K562 (cell line): ENCODE measurements at regions not wholly inside any gene's neighbourhood (a gene's known extent, or its start where the extent isn't known, plus 50 kb on each side); places are given as distances from the start of the nearest gene placed in this dataset.

Experiments used
- ATAC-seq: fragments of 200-7000 bp; cut with Tn5 transposase; 3 replicates; pipeline ENCODE4 v1.9.1; 2020; ENCODE audit warnings: moderate library complexity
- BruUV-seq: library from RNA; stranded (reverse); fragments of 400-500 nt; replicated peaks from 2 replicates; lab custom pipeline; 2021; lab: Mats Ljungman, UMichigan
- CTCF ChIA-PET: fragments of 300-600 bp; formaldehyde crosslinking; extraction: SDS; loops from one replicate; lab custom pipeline; 2021; ENCODE audit warnings: low intra/inter-chr PET ratio; lab: Yijun Ruan, JAX
- POLR2A ChIA-PET: fragments of 300-600, 350-650 bp; sonication (Branson Sonifier 250); formaldehyde crosslinking; extraction: SDS; loops from one replicate; lab custom pipeline; 2021; ENCODE audit warnings: antibody characterized with exemption, inconsistent platforms; lab: Yijun Ruan, JAX
- DNase-seq, 4 experiments: peaks; one replicate each; pipeline versions ENCODE4 v3.0.0 to v3.0.0-alpha.2; 2011 to 2018; ENCODE audit warnings: low spot score in 3 of 4, mixed read lengths in 3 of 4; ENCODE audit errors: extremely low read depth in 1 of 4
- FAIRE-seq: peaks from 2 replicates; lab custom pipeline; 2011; peaks lifted over from hg19 to GRCh38; lab: Jason Lieb, UNC
- H2AFZ ChIP-seq: 2 replicates; pipeline ENCODE4 v1.6.0; 2011; ENCODE audit warnings: low read depth, low read length, control low read depth, inconsistent platforms
- H3K27ac ChIP-seq: fragments of 200-600 bp; 3 replicates; pipeline ENCODE4 v1.8.0; 2011; ENCODE audit warnings: low read depth, mild to moderate bottlenecking, control low read depth, inconsistent platforms, low read length, moderate library complexity, mixed read lengths; ENCODE audit errors: extremely low read depth
- H3K27me3 ChIP-seq, 2 experiments: fragments of 300-600 bp in 1 of 2; 2 replicates in 1 of 2; 3 replicates in 1 of 2; pipeline versions ENCODE4 v1.6.0 to v1.8.0; 2011; ENCODE audit warnings: inconsistent platforms in 2 of 2, low read length in 2 of 2, mild to moderate bottlenecking in 1 of 2, mixed read lengths in 1 of 2, moderate library complexity in 1 of 2; ENCODE audit not compliant: control insufficient read depth in 2 of 2, insufficient read depth in 2 of 2
- H3K36me3 ChIP-seq: fragments of 300-600 bp; 3 replicates; pipeline ENCODE4 v1.8.0; 2011; ENCODE audit warnings: mild to moderate bottlenecking, low read length, inconsistent platforms; ENCODE audit not compliant: control insufficient read depth, insufficient read depth
- H3K4me1 ChIP-seq, 2 experiments: fragments of 200-600 bp in 1 of 2; replicated peaks in 1 of 2; 2 replicates in 1 of 2; 3 replicates in 1 of 2; pipeline versions ENCODE4 v1.5.1 to v1.8.0; 2011; ENCODE audit warnings: inconsistent platforms in 2 of 2, low read length in 2 of 2, mild to moderate bottlenecking in 1 of 2, mixed read lengths in 1 of 2, moderate library complexity in 1 of 2; ENCODE audit not compliant: control insufficient read depth in 2 of 2, insufficient read depth in 2 of 2
- H3K4me2 ChIP-seq: 2 replicates; pipeline ENCODE4 v1.6.1; 2011; ENCODE audit warnings: low read length, control low read depth, inconsistent platforms, mixed read lengths; ENCODE audit not compliant: insufficient read depth
- H3K4me3 ChIP-seq: fragments of 200-600 bp; sonication (generic), shearing (Covaris generic); 2 replicates; pipeline ENCODE4 v1.5.1; 2016; ENCODE audit warnings: control low read depth, inconsistent platforms
- H3K79me2 ChIP-seq: fragments of 200-600 bp; 3 replicates; pipeline ENCODE4 v1.8.0; 2011; ENCODE audit warnings: low read length, inconsistent platforms; ENCODE audit not compliant: control insufficient read depth, insufficient read depth
- H3K9ac ChIP-seq, 2 experiments: 2 replicates each; pipeline versions ENCODE4 v1.6.0 to v1.6.1; 2011; ENCODE audit warnings: low read depth in 2 of 2, low read length in 2 of 2, control low read depth in 1 of 2, inconsistent platforms in 1 of 2, mild to moderate bottlenecking in 1 of 2, mixed read lengths in 1 of 2; ENCODE audit not compliant: insufficient read depth in 1 of 2
- H3K9me1 ChIP-seq: one replicate; pipeline ENCODE4 v1.6.0; 2011; ENCODE audit warnings: inconsistent platforms, mild to moderate bottlenecking, low read length, moderate library complexity; ENCODE audit not compliant: control insufficient read depth, insufficient read depth
- H3K9me3 ChIP-seq: replicated peaks from 2 replicates; pipeline ENCODE4 v1.5.1; 2011; ENCODE audit warnings: low read depth, low read length, inconsistent platforms; ENCODE audit not compliant: control insufficient read depth, insufficient read depth
- H4K20me1 ChIP-seq: replicated peaks from 2 replicates; pipeline ENCODE4 v1.6.1; 2011; ENCODE audit warnings: low read length, inconsistent platforms, mixed read lengths; ENCODE audit not compliant: control insufficient read depth, insufficient read depth
- BCOR ChIP-seq: fragments of 450-650 bp; IDR thresholded peaks from 2 replicates; pipeline ENCODE4 v1.6.1; 2016
- BHLHE40 ChIP-seq: IDR thresholded peaks from 2 replicates; pipeline ENCODE4 v1.6.1; 2011; ENCODE audit warnings: low read length, improper control_type of control experiment
- CHD1 ChIP-seq: fragments of 200-600 bp; sonication (generic); IDR thresholded peaks from one replicate; pipeline ENCODE4 v1.6.1; 2012; ENCODE audit warnings: mild to moderate bottlenecking, moderate library complexity, low read length, inconsistent platforms
- DACH1 ChIP-seq: fragments of 450-650 bp; IDR thresholded peaks from 2 replicates; pipeline ENCODE4 v1.6.1; 2018; ENCODE audit not compliant: partially characterized antibody
- DEAF1 ChIP-seq: fragments of 450-650 bp; formaldehyde crosslinking; IDR thresholded peaks from 2 replicates; pipeline ENCODE4 v1.4.0; 2020; ENCODE audit warnings: mild to moderate bottlenecking, moderate library complexity
- MBD2 ChIP-seq: sonication (generic); IDR thresholded peaks from 2 replicates; pipeline ENCODE4 v1.6.1; 2016; ENCODE audit warnings: low read depth, borderline replicate concordance
- MLLT1 ChIP-seq, 2 experiments: fragments of 450-650 bp; IDR thresholded peaks; 2 replicates each; pipeline ENCODE4 v1.6.1; 2016
- POLR2H ChIP-seq: IDR thresholded peaks from 2 replicates; pipeline ENCODE4 v1.6.1; 2016; ENCODE audit warnings: missing genetic modification characterization, low read depth, mild to moderate bottlenecking, control low read depth, missing compliant biosample characterization, moderate library complexity
- RB1 ChIP-seq: fragments of 450-650 bp; IDR thresholded peaks from 2 replicates; pipeline ENCODE4 v1.6.1; 2017; ENCODE audit warnings: low read depth, mild to moderate bottlenecking
- SMARCE1 ChIP-seq: fragments of 450-650 bp; IDR thresholded peaks from 2 replicates; pipeline ENCODE4 v1.7.1; 2016; ENCODE audit warnings: mild to moderate bottlenecking
- ZC3H4 ChIP-seq: sonication (generic); formaldehyde crosslinking; IDR thresholded peaks from 2 replicates; pipeline ENCODE4 v1.9.0; 2021; ENCODE audit warnings: missing genetic modification reagents, borderline replicate concordance
- ZNF518B ChIP-seq: fragments of 250-450 bp; sonication (Bioruptor Pico); IDR thresholded peaks from 2 replicates; pipeline ENCODE4 v1.5.0; 2021; ENCODE audit warnings: mild to moderate bottlenecking, moderate library complexity
- ZNF785 ChIP-seq: fragments of 250-450 bp; sonication (Bioruptor Pico); IDR thresholded peaks from 2 replicates; pipeline ENCODE4 v1.4.0; 2020; ENCODE audit warnings: mild to moderate bottlenecking
- WGBS: fragments of 100-300 bp; shearing (Covaris generic); methylation state at CpG from one replicate; pipeline ENCODE4 v1.1.6; 2016; ENCODE audit warnings: low coverage, mixed read lengths; ENCODE audit not compliant: insufficient coverage; ENCODE audit errors: missing lambda C conversion rate; 5-methylcytosine and 5-hydroxymethylcytosine counted together
- in situ Hi-C: fragments of 300-500 bp; cut with MboI; formaldehyde crosslinking; loops from 4 replicates; pipeline ENCODE4 v1.15.0; 2018; ENCODE audit warnings: inconsistent platforms, mixed read lengths
- intact Hi-C: fragments of 100-400 bp; cut with micrococcal nuclease; formaldehyde crosslinking; loops from 2 replicates; pipeline ENCODE4 v1.14.2; 2022

GRCh38 chr15:26144836-26145235, 281.7 kb upstream of the ATP10A start:
- Histone ChIP-seq H3K9ac (no peak overlapping the region), H3K4me1 (no peaks in the 10 kb centered on the region), H3K27ac (no peak overlapping the region), H4K20me1 (no peaks in the 10 kb centered on the region), H3K4me3 (no peak overlapping the region), H3K27me3 (no peaks in the 10 kb centered on the region; a peak in 1 of 5 replicates), H3K4me2 (no peak overlapping the region), H3K9me3 (no peaks in the 10 kb centered on the region), H2AFZ (no peak overlapping the region), H3K79me2 (no peaks in the 10 kb centered on the region), H3K9me1 (no peaks in the 10 kb centered on the region), H3K36me3 (no peaks in the 10 kb centered on the region)
- ATAC-seq: no peak
- intact Hi-C loops: no loop called here
- POLR2A ChIA-PET: no interaction called here
- CTCF ChIA-PET: no interaction called here
- WGBS: 0% methylated on average over 4 of the region's 4 CpGs
- in situ Hi-C loops: no loop called here
- TF ChIP-seq DEAF1 (CRISPR knock-in tag) (no peak), RB1 (no peak), DACH1 (no peak), BCOR (no peak), MLLT1 (IDR thresholded peaks at IDR 0.05) (no peak), SMARCE1 (no peak), ZC3H4 (CRISPR knock-in tag) (no peak), CHD1 (no peak), POLR2H (tag) (no peak), ZNF785 (CRISPR knock-in tag) (no peak), MBD2 (no peak), BHLHE40 (no peak), ZNF518B (CRISPR knock-in tag) (no peak)
- BruUV-seq: no TSS peak
- no peak for FAIRE-seq
- no peak for DNase-seq
